ENCODE measurements at regions not wholly inside any gene's neighbourhood (a gene's known extent, or its start where the extent isn't known, plus 50 kb on each side); places are given as distances from the start of the nearest gene placed in this dataset.

- peaks cover 22% of the 10 kb centered on the region for H3K4me1 ChIP-seq (ENCODE audit: control insufficient read depth, insufficient read depth, low read length)
- no peaks in the 10 kb centered on the region for H3K9me3 ChIP-seq (ENCODE audit: control insufficient read depth, insufficient read depth, low read depth, low read length)
- in situ Hi-C loops (cut with HindIII; ENCODE audit: low pct_unique_long_range_greater_than_20kb, low sequenced_read_pairs) = no loop called here
- ChIA-PET POLR2A (no interaction called here), CTCF (interaction anchor here (0.6 kb wide), 1 partner anchor 152 kb away, joined by 3 read pairs; no protein-coding TSS in a partner anchor)
- peak; percentile 10; the same call in 1 of the 2 replicates for ATAC-seq
- no peak for TF ChIP-seq SIN3A (IDR thresholded peaks at IDR 0.05; ENCODE audit: borderline replicate concordance, insufficient read depth, low read depth, low read length)
- no peak for TF ChIP-seq POLR2AphosphoS5 (IDR thresholded peaks at IDR 0.05; ENCODE audit: low read depth, low read length)
- TF ChIP-seq TCF7L2 (IDR thresholded peaks at IDR 0.05; ENCODE audit: low read depth, low read length) = no peak
- TF ChIP-seq, protein P1, sequence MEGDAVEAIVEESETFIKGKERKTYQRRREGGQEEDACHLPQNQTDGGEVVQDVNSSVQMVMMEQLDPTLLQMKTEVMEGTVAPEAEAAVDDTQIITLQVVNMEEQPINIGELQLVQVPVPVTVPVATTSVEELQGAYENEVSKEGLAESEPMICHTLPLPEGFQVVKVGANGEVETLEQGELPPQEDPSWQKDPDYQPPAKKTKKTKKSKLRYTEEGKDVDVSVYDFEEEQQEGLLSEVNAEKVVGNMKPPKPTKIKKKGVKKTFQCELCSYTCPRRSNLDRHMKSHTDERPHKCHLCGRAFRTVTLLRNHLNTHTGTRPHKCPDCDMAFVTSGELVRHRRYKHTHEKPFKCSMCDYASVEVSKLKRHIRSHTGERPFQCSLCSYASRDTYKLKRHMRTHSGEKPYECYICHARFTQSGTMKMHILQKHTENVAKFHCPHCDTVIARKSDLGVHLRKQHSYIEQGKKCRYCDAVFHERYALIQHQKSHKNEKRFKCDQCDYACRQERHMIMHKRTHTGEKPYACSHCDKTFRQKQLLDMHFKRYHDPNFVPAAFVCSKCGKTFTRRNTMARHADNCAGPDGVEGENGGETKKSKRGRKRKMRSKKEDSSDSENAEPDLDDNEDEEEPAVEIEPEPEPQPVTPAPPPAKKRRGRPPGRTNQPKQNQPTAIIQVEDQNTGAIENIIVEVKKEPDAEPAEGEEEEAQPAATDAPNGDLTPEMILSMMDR (IDR thresholded peaks at IDR 0.05) = no peak
- TF ChIP-seq REST (IDR thresholded peaks at IDR 0.05; ENCODE audit: insufficient read depth in 1 of 2, low read depth in 2 of 2, low read length in 1 of 2) = no peak
- peak overlapping the region; percentile 98 for H3K27ac ChIP-seq (ENCODE audit: low read length)
- no peak overlapping the region for H3K4me3 ChIP-seq (ENCODE audit: low read depth in 2 of 2, low read length in 2 of 2)
- no peaks in the 10 kb centered on the region for H3K36me3 ChIP-seq (ENCODE audit: control insufficient read depth, insufficient read depth, low read length)
- DNase-seq (ENCODE audit: low read depth, low spot score) = no peak
- H3K27me3 ChIP-seq (ENCODE audit: control insufficient read depth, insufficient read depth, low read length) = no peaks in the 10 kb centered on the region
- intact Hi-C loops (cut with micrococcal nuclease; ENCODE audit: unreplicated experiment) = no loop called here
- no TSS peak for BruUV-seq (replicated peaks)
Observed at GRCh38 chr1:8145545-8146202, 119.6 kb upstream of the ERRFI1 start.

GRCh38 chr1:8144323-8144722 is 118.2 kb upstream of the ERRFI1 start:
- Histone ChIP-seq H3K36me3 (ENCODE audit: control insufficient read depth, insufficient read depth, low read length) (no peaks in the 10 kb centered on the region), H3K27me3 (ENCODE audit: control insufficient read depth, insufficient read depth, low read length) (no peaks in the 10 kb centered on the region), H3K4me1 (ENCODE audit: control insufficient read depth, insufficient read depth, low read length) (peaks cover 22% of the 10 kb centered on the region), H3K9me3 (ENCODE audit: control insufficient read depth, insufficient read depth, low read depth, low read length) (no peaks in the 10 kb centered on the region), H3K4me3 (ENCODE audit: low read depth in 2 of 2, low read length in 2 of 2) (no peak overlapping the region), H3K27ac (ENCODE audit: low read length) (peak overlapping the region; percentile 98)
- DNase-seq (ENCODE audit: low read depth, low spot score) (no peak), ATAC-seq (no peak)
- in situ Hi-C loops (cut with HindIII; ENCODE audit: low pct_unique_long_range_greater_than_20kb, low sequenced_read_pairs) = no loop called here
- BruUV-seq (replicated peaks) = no TSS peak
- POLR2A ChIA-PET = interaction anchor here (0.6 kb wide), 1 partner anchor 41 kb away, joined by 5 read pairs; no protein-coding TSS in a partner anchor
- intact Hi-C loops (cut with micrococcal nuclease; ENCODE audit: unreplicated experiment) = no loop called here
- TF ChIP-seq TCF7L2 (IDR thresholded peaks at IDR 0.05; ENCODE audit: low read depth, low read length) (no peak), REST (IDR thresholded peaks at IDR 0.05; ENCODE audit: insufficient read depth in 1 of 2, low read depth in 2 of 2, low read length in 1 of 2) (no peak), SIN3A (IDR thresholded peaks at IDR 0.05; ENCODE audit: borderline replicate concordance, insufficient read depth, low read depth, low read length) (no peak), POLR2AphosphoS5 (IDR thresholded peaks at IDR 0.05; ENCODE audit: low read depth, low read length) (no peak)
- TF ChIP-seq, protein P1 (IDR thresholded peaks at IDR 0.05) = no peak
- CTCF ChIA-PET = no interaction called here
